ENCODE measurements at regions not wholly inside any gene's neighbourhood (a gene's known extent, or its start where the extent isn't known, plus 50 kb on each side); places are given as distances from the start of the nearest gene placed in this dataset.

- Histone ChIP-seq H3K4me3 (ENCODE audit: low read depth, low read length) (no peak overlapping the region), H3K27ac (peak overlapping the region; percentile 77), H3K36me3 (replicated peaks) (no peaks in the 10 kb centered on the region), H3K27me3 (replicated peaks) (no peaks in the 10 kb centered on the region)
- TF ChIP-seq, protein P1, sequence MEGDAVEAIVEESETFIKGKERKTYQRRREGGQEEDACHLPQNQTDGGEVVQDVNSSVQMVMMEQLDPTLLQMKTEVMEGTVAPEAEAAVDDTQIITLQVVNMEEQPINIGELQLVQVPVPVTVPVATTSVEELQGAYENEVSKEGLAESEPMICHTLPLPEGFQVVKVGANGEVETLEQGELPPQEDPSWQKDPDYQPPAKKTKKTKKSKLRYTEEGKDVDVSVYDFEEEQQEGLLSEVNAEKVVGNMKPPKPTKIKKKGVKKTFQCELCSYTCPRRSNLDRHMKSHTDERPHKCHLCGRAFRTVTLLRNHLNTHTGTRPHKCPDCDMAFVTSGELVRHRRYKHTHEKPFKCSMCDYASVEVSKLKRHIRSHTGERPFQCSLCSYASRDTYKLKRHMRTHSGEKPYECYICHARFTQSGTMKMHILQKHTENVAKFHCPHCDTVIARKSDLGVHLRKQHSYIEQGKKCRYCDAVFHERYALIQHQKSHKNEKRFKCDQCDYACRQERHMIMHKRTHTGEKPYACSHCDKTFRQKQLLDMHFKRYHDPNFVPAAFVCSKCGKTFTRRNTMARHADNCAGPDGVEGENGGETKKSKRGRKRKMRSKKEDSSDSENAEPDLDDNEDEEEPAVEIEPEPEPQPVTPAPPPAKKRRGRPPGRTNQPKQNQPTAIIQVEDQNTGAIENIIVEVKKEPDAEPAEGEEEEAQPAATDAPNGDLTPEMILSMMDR (IDR thresholded peaks at IDR 0.05; ENCODE audit: low read depth, low read length, missing control alignments), result no peak
- DNase-seq, result peak; percentile 96
- in situ Hi-C loops (cut with HindIII; ENCODE audit: low pct_ligation_motif_present, low sequenced_read_pairs), result no loop called here
These were observed 63.6 kb downstream of the SPINK2 start for GRCh38 chr4:56757821-56758411.

DNA sequence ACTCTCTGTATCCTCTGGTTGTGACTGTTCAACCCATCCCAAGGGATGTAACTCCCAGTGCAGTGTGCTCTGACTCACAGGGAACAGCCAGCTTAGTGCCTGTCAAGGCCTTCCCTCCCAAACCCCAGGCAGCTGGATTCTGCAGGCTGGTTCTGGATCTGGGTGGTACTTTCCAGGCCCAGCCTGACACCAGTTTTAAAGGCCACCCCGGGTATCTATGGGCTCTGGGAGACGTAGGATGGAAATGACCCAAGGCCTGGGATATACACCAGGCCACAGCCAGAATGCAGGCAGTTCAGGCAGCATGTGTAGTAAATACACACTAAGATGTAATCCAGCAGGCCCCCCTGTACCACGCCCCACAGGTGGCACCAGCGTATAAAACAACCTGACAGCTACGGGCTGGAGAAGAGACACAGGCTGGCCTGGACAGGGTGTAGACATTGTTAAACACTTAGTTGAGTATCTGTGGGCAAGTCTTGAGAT, 64.2 kb downstream of the SPINK2 start:
- Histone ChIP-seq H3K27ac (peak overlapping the region; percentile 77), H3K36me3 (replicated peaks) (no peaks in the 10 kb centered on the region), H3K27me3 (replicated peaks) (no peaks in the 10 kb centered on the region), H3K4me3 (ENCODE audit: low read depth, low read length) (no peak overlapping the region)
- DNase-seq, result peak; percentile 70
- in situ Hi-C loops (cut with HindIII; ENCODE audit: low pct_ligation_motif_present, low sequenced_read_pairs), result no loop called here
- TF ChIP-seq, protein P1 (IDR thresholded peaks at IDR 0.05; ENCODE audit: low read depth, low read length, missing control alignments), result no peak

- Histone ChIP-seq H3K36me3 (replicated peaks) (no peaks in the 10 kb centered on the region), H3K27me3 (replicated peaks) (no peaks in the 10 kb centered on the region), H3K27ac (no peak overlapping the region), H3K4me3 (ENCODE audit: low read depth, low read length) (no peak overlapping the region)
- DNase-seq, result no peak
- TF ChIP-seq, protein P1 (IDR thresholded peaks at IDR 0.05; ENCODE audit: low read depth, low read length, missing control alignments), result no peak
- in situ Hi-C loops (cut with HindIII; ENCODE audit: low pct_ligation_motif_present, low sequenced_read_pairs), result no loop called here
These were observed 65.6 kb downstream of the SPINK2 start for GRCh38 chr4:56755901-56756300.

- DNase-seq, result no peak
- in situ Hi-C loops (cut with HindIII; ENCODE audit: low pct_ligation_motif_present, low sequenced_read_pairs), result no loop called here
- TF ChIP-seq, protein P1 (IDR thresholded peaks at IDR 0.05; ENCODE audit: low read depth, low read length, missing control alignments), result no peak
- H3K4me3 ChIP-seq (ENCODE audit: low read depth, low read length), result no peak overlapping the region
- no peak overlapping the region for H3K27ac ChIP-seq
- H3K36me3 ChIP-seq (replicated peaks), result no peaks in the 10 kb centered on the region
- H3K27me3 ChIP-seq (replicated peaks), result no peaks in the 10 kb centered on the region
These were observed 68.5 kb downstream of the SPINK2 start for GRCh38 chr4:56752985-56753384.

GRCh38 chr4:56750231-56750630, 69.1 kb upstream of the HOPX start:
- in situ Hi-C loops (cut with HindIII; ENCODE audit: low pct_ligation_motif_present, low sequenced_read_pairs), result no loop called here
- TF ChIP-seq, protein P1 (IDR thresholded peaks at IDR 0.05; ENCODE audit: low read depth, low read length, missing control alignments), result no peak
- Histone ChIP-seq H3K4me3 (ENCODE audit: low read depth, low read length) (no peak overlapping the region), H3K36me3 (replicated peaks) (no peaks in the 10 kb centered on the region), H3K27me3 (replicated peaks) (no peaks in the 10 kb centered on the region), H3K27ac (no peak overlapping the region)
- no peak for DNase-seq

GRCh38 chr4:56748271-56748670, 67.2 kb upstream of the HOPX start:
- TF ChIP-seq, protein P1 (IDR thresholded peaks at IDR 0.05; ENCODE audit: low read depth, low read length, missing control alignments), result no peak
- DNase-seq, result no peak
- in situ Hi-C loops (cut with HindIII; ENCODE audit: low pct_ligation_motif_present, low sequenced_read_pairs), result no loop called here
- no peak overlapping the region for H3K27ac ChIP-seq
- H3K4me3 ChIP-seq (ENCODE audit: low read depth, low read length), result no peak overlapping the region
- H3K36me3 ChIP-seq (replicated peaks), result no peaks in the 10 kb centered on the region
- H3K27me3 ChIP-seq (replicated peaks), result no peaks in the 10 kb centered on the region

All from brain microvascular endothelial cell (primary cell).